SKM-1 treated with dmso at 0.1 percent for 144 hours (cell line): ENCODE measurements at regions not wholly inside any gene's neighbourhood (a gene's known extent, or its start where the extent isn't known, plus 50 kb on each side); places are given as distances from the start of the nearest gene placed in this dataset.
"Not testable (repeated sequence)": the region's sequence is repeated elsewhere in the genome, so short reads cannot be mapped to it uniquely, and the experiment has no call there.

ENCODE experiments used
- DNase-seq: peaks from one replicate; lab custom pipeline; 2025; ENCODE audit not compliant: unreplicated experiment; lab: John Stamatoyannopoulos, UW

- DNase-seq = no peak
These were observed 160.7 kb downstream of the LEPR start for GRCh38 chr1:65581119-65581518.

DNA sequence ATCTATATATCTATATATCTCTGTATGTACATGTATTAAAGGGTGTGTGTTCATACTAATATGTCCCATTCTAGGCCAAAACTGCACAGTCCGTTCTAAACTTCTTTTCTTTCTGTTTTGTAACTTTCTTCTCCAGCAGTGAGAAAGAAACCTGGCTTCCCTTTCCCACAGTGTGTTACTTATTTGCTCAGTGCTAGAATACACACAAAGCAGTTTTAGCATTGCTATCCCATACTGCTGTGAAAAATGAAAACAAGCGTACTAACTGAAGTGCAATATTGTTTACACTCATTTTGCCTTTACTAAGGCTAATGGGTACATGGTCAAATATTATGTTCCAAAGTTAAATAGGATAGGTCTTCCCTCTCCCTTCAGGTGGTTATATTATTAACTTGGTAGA is 163.9 kb downstream of the LEPR start:
- DNase-seq = no peak

- DNase-seq = no peak
These were observed 169.8 kb downstream of the LEPR start for GRCh38 chr1:65590279-65590678.

GRCh38 chr1:65593516-65593915 is 173.0 kb downstream of the LEPR start:
- no peak for DNase-seq

GRCh38 chr1:65595724-65596123 is 175.3 kb downstream of the LEPR start:
- no peak for DNase-seq

GRCh38 chr1:65596768-65597167 is 176.3 kb downstream of the LEPR start:
- no peak for DNase-seq

DNA sequence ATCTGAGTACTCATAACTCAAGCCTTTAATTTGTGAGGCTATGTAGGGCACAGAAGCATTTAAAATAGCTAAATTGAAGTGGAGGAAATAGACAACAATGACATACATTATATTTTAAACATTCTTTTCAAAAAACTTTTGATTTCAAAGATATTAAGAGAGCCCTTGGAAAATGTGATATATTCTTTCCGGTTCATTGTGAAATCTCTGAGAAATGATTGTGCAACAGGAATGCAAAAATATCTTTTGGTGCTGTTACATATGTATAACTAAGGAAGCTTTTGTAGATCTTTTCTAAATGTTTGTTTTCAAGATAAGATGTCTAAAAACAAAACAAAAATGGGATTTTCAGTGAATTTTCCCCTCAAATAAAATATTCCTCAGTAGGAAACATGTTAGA is 185.2 kb downstream of the LEPR start:
- DNase-seq = no peak

- DNase-seq = no peak
These were observed 186.0 kb downstream of the LEPR start for GRCh38 chr1:65606426-65606825.

- no peak for DNase-seq
These were observed 178.8 kb upstream of the PDE4B start for GRCh38 chr1:65613884-65614283.

GRCh38 chr1:65615859-65616258 is 176.8 kb upstream of the PDE4B start:
- DNase-seq = no peak

DNA sequence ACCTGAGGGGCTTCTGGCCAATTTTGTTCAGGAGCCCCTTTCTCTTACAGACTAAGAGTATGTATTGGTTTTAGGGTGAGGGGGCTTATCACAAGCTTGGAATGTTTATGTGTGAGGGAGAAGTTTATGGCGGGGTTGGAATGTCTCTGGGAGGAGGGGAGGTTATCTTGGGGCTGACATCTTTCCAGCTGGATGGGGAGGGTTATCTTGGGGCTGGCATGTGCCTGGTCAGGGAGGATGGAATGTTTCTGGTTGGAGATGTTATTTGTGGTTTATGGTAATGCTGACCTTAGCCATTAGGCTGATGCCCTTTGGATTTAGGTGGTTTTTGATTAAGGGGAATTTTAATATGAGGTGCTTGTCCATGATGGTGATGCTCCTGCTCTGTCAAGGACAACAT is 171.0 kb upstream of the PDE4B start:
- DNase-seq = not testable (repeated sequence)

DNA sequence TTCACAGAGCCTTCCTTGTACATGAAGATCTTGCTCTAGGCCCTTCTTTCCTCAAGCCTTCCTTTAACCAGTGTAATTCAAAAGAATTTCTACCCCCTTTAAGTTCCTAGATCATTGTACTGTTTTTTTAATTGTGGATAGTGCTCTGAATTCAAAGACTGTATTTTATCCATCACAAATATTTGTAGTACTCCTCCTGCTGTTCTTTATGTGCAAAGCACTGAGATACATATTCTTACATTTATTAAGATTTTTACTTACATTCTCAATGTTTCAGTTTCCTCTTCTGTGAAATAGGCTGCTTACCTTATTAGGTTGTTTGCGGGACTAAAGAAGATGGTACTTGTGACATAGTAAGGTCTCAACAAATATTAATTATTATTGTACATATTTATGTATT is 168.8 kb upstream of the PDE4B start:
- DNase-seq = no peak

DNA sequence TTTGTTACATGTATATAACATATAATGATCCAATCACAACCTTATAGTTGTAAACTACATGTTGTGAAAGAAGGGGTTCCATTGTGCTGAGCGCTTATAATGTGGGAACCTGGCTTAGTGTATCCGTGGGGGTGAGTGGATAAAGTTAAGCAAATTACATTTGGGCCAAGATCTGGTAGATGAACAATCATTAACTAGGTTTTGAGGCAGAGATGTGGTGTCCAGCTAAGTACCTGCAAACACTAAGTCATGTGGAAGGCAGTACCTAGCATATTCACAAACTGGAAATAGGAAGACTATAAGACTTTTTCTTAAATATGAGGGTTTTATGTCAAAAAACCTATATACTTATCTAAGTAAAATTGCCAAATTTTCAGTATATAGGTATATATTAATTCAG is 167.2 kb upstream of the PDE4B start:
- DNase-seq = no peak

DNA sequence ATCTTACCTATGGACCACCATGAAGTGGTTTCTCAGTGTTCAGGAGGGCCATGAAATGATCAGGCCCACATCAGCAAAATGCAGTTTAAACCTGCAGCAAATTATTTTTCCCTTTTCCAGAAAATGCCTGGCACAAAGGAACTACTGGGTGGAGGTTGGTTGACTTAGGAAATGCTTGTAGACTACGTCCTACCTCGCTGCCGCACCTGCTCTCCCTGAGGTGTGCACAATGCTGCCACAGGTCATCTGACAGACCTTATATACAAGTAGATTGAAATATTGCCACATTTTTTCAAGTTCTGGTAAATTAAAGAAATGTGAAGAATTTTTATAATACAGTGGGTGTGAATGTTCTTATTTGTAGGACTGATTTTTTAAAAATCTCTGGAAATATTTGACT is 166.7 kb upstream of the PDE4B start:
- no peak for DNase-seq

GRCh38 chr1:65629788-65630187 is 162.9 kb upstream of the PDE4B start:
- DNase-seq = no peak

DNA sequence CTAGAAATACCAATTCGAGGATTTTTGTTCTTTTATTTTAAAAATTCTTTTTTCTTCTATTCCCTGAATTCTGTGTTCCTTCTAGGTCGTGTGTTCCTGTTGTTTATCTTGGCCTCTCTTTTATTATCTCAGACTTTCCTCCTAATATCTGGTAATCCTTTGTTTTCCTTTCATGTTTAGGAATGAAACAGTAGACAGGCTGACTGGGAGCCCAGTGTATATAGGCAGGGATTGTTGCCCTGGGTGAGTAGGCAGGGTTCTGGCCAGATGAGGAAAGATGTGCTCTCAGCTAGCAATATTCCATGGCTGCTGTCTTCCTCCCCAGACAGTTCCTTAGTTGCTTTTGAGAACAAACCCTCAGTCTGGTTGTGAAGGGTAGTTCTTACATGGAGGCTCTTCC is 161.8 kb upstream of the PDE4B start:
- no peak for DNase-seq

DNA sequence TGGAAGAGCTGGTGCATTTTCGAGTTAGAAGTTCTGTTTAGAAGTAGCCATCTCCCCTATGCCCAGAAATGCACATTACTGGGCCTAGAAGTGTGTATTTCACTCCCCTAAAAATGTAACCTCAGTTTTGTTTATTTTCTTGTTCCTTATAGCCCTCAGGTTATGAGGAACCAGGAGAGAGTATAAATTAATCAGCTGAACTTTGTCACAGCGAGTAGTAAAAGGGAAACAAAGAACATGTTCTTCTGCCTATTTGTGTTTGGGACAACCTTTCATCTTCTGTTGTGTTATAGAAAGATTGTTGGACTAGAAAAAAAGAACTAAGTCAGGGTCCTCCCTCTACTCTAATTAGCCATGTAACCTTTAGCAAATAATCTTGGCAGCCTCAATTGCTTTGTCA is 160.5 kb upstream of the PDE4B start:
- no peak for DNase-seq

DNA sequence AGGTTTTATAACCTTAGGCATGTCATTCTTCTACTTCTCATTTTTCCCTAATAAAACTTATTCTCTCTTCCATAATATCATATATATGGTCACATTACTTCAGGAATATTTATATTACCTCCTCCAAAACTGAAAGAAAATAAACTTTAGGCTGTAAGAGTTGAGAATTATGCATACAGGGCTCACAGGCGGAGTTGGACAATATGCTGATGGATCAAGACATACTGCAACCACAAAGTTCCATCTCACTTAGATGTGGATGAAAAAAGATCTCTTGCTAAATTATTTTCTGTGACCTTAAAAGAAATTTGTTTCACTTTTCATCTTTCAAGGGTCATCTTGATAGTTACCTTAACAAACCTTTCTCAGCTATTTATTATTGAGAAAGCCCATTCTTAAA is 152.6 kb upstream of the PDE4B start:
- no peak for DNase-seq

DNA sequence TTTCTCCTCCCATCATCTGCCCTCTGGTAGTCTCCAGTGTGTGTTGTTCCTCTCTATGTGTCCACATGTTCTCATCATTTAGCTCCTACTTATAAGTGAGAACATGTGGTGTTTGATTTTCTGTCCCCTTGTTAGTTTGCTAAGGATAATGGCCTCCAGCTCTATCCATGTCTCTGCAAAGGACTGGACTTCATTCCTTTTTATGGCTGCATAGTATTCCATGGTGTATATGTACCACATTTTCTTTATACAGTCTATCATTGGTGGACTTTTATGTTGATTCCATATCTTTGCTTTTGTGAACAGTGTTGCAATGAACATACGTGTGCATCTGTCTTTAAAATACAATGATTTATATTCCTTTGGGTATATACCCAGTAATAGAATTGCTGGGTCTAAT is 143.5 kb upstream of the PDE4B start:
- DNase-seq = not testable (repeated sequence)

DNA sequence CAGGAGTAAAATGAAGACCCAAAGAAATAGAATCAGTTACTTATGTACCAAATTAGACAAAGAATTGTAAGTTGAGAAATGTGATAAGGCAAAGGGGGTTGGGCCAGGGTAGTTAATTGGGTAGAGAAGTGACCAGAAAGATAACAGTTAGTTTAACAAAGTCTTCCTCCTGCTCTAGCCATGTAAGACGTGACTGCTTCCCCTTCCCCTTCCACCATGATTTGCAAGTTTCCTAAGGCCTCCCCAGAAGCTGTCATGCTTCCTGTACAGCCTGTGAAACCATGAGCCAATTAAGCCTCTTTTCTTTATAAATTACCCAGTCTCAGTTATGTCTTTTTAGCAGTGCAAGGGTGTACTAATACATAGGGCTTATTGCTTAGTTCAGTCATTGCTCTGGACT is 142.0 kb upstream of the PDE4B start:
- DNase-seq = no peak

- not testable (repeated sequence) for DNase-seq
These were observed 138.2 kb upstream of the PDE4B start for GRCh38 chr1:65654526-65654925.

- DNase-seq = not testable (repeated sequence)
These were observed 135.1 kb upstream of the PDE4B start for GRCh38 chr1:65657609-65658008.

GRCh38 chr1:65658122-65658521 is 134.6 kb upstream of the PDE4B start:
- DNase-seq = no peak

DNA sequence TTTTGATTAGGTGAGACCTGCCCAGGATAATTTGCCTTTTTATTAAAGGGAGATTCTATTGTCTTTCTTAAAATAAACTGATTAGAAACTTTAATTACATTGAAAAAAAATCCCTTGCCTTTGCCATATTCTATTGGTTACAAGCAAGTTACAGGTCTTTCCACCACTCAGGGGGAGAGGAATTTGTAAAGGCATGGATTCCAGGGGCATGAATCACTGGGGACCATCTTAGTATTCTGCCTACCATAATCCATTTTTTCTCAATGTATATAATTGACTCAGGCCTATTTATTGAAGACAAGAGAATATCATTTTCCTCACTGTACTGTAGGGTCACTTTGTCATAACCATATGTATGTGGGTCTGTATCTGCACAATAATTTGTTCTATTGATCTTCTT is 124.3 kb upstream of the PDE4B start:
- no peak for DNase-seq
